Vagina (tissue), 2 donors: ENCODE measurements at regions not wholly inside any gene's neighbourhood (a gene's known extent, or its start where the extent isn't known, plus 50 kb on each side); places are given as distances from the start of the nearest gene placed in this dataset.

Source experiments
- CTCF ChIP-seq, 3 experiments: fragments of 450-650 bp in 2 of 3; fragments of 200-600 bp in 1 of 3; sonication (generic) in 1 of 3; IDR thresholded peaks; one replicate each; pipeline ENCODE4 v1.5.1; 2017 to 2019; ENCODE audit warnings: antibody characterized with exemption in 3 of 3, mild to moderate bottlenecking in 2 of 3, moderate library complexity in 2 of 3
- POLR2A ChIP-seq, 2 donors: fragments of 450-650 bp; IDR thresholded peaks; one replicate each; pipeline ENCODE4 v1.6.1; 2017; ENCODE audit warnings: antibody characterized with exemption in 2 of 2, mild to moderate bottlenecking in 2 of 2, moderate library complexity in 2 of 2

- TF ChIP-seq POLR2A (IDR thresholded peaks at IDR 0.05) = no peak
- no peak for TF ChIP-seq CTCF (IDR thresholded peaks at IDR 0.05)
Measured at GRCh38 chr2:176582176-176582575, 312.9 kb downstream of the MTX2 start.
